ENCODE measurements at regions not wholly inside any gene's neighbourhood (a gene's known extent, or its start where the extent isn't known, plus 50 kb on each side); places are given as distances from the start of the nearest gene placed in this dataset.

GRCh38 chr19:32231691-32232090, 113.7 kb upstream of the ZNF507 start:
- TF ChIP-seq EP300 (IDR thresholded peaks at IDR 0.05; ENCODE audit: borderline replicate concordance) (no peak), REST (IDR thresholded peaks at IDR 0.05; ENCODE audit: low read depth) (no peak), MAX (IDR thresholded peaks at IDR 0.05) (no peak), TEAD4 (IDR thresholded peaks at IDR 0.05) (no peak), YY1 (IDR thresholded peaks at IDR 0.05; ENCODE audit: low read depth) (no peak), NFIC (IDR thresholded peaks at IDR 0.05) (no peak), TAF1 (IDR thresholded peaks at IDR 0.05; ENCODE audit: low read depth) (no peak), RAD21 (IDR thresholded peaks at IDR 0.05; ENCODE audit: low read depth) (no peak), CEBPB (IDR thresholded peaks at IDR 0.05) (no peak), TCF12 (IDR thresholded peaks at IDR 0.05; ENCODE audit: low read depth) (no peak), EGR1 (IDR thresholded peaks at IDR 0.05) (no peak)

Measured in Ishikawa (cell line).